HUES48 (cell line): ENCODE measurements at regions not wholly inside any gene's neighbourhood (a gene's known extent, or its start where the extent isn't known, plus 50 kb on each side); places are given as distances from the start of the nearest gene placed in this dataset.

Source experiments
- H3K27ac ChIP-seq: one replicate; pipeline ENCODE4 v1.7.0; 2013; ENCODE audit warnings: low read depth, low read length, inconsistent platforms
- H3K27me3 ChIP-seq: 2 replicates; pipeline ENCODE4 v1.6.1; 2013; ENCODE audit warnings: mild to moderate bottlenecking, low read length; ENCODE audit not compliant: control insufficient read depth, insufficient read depth
- H3K36me3 ChIP-seq: 2 replicates; pipeline ENCODE4 v1.6.1; 2013; ENCODE audit warnings: low read length; ENCODE audit not compliant: control insufficient read depth, insufficient read depth
- H3K4me1 ChIP-seq: 2 replicates; pipeline ENCODE4 v1.6.1; 2013; ENCODE audit warnings: mild to moderate bottlenecking, low read length; ENCODE audit not compliant: control insufficient read depth, insufficient read depth
- H3K4me3 ChIP-seq: 2 replicates; pipeline ENCODE4 v1.5.1; 2013; ENCODE audit warnings: mild to moderate bottlenecking, low read depth, low read length
- H3K9ac ChIP-seq: 2 replicates; pipeline ENCODE4 v1.6.1; 2013; ENCODE audit warnings: mild to moderate bottlenecking, low read depth, low read length, moderate library complexity
- H3K9me3 ChIP-seq: 2 replicates; pipeline ENCODE4 v1.6.1; 2013; ENCODE audit warnings: low read length; ENCODE audit not compliant: control insufficient read depth, insufficient read depth

- H3K27ac ChIP-seq = no peak overlapping the region
- no peaks in the 10 kb centered on the region for H3K4me1 ChIP-seq
- no peaks in the 10 kb centered on the region for H3K9me3 ChIP-seq
- H3K4me3 ChIP-seq = no peak overlapping the region
- H3K36me3 ChIP-seq = no peaks in the 10 kb centered on the region
- H3K27me3 ChIP-seq = no peaks in the 10 kb centered on the region
- no peak overlapping the region for H3K9ac ChIP-seq
Measured at GRCh38 chr13:22189176-22190048, 518.5 kb downstream of the FGF9 start.

- Histone ChIP-seq H3K36me3 (no peaks in the 10 kb centered on the region), H3K4me3 (no peak overlapping the region), H3K27ac (no peak overlapping the region), H3K9ac (no peak overlapping the region), H3K4me1 (peaks cover 3% of the 10 kb centered on the region), H3K9me3 (no peaks in the 10 kb centered on the region), H3K27me3 (no peaks in the 10 kb centered on the region)
Measured at GRCh38 chr13:22193070-22193469, 522.2 kb downstream of the FGF9 start.

GRCh38 chr13:22194106-22194805, 523.4 kb downstream of the FGF9 start:
- no peaks in the 10 kb centered on the region for H3K27me3 ChIP-seq

GRCh38 chr13:22195726-22196125, 524.9 kb downstream of the FGF9 start:
- Histone ChIP-seq H3K4me1 (peaks cover 12% of the 10 kb centered on the region), H3K9ac (no peak overlapping the region), H3K36me3 (no peaks in the 10 kb centered on the region), H3K4me3 (no peak overlapping the region), H3K27ac (no peak overlapping the region), H3K27me3 (no peaks in the 10 kb centered on the region), H3K9me3 (no peaks in the 10 kb centered on the region)

More at GRCh38 chr13:22194106-22194805, 523.4 kb downstream of the FGF9 start:
- Histone ChIP-seq H3K36me3 (no peaks in the 10 kb centered on the region), H3K9me3 (no peaks in the 10 kb centered on the region), H3K27ac (no peak overlapping the region), H3K4me3 (no peak overlapping the region), H3K9ac (no peak overlapping the region), H3K4me1 (peaks cover 12% of the 10 kb centered on the region)

- Histone ChIP-seq H3K4me3 (no peak overlapping the region), H3K9ac (no peak overlapping the region), H3K27ac (no peak overlapping the region), H3K36me3 (no peaks in the 10 kb centered on the region), H3K9me3 (no peaks in the 10 kb centered on the region), H3K27me3 (no peaks in the 10 kb centered on the region), H3K4me1 (peaks cover 12% of the 10 kb centered on the region)
Measured at GRCh38 chr13:22196777-22197176, 525.9 kb downstream of the FGF9 start.

GRCh38 chr13:22198001-22198400, 527.1 kb downstream of the FGF9 start:
- Histone ChIP-seq H3K36me3 (no peaks in the 10 kb centered on the region), H3K4me1 (peaks cover 12% of the 10 kb centered on the region), H3K27ac (no peak overlapping the region), H3K9me3 (no peaks in the 10 kb centered on the region), H3K9ac (no peak overlapping the region), H3K4me3 (no peak overlapping the region), H3K27me3 (no peaks in the 10 kb centered on the region)

GRCh38 chr13:22198641-22199217, 527.9 kb downstream of the FGF9 start:
- H3K9ac ChIP-seq = no peak overlapping the region

GRCh38 chr13:22200440-22200839, 529.6 kb downstream of the FGF9 start:
- H3K9ac ChIP-seq = no peak overlapping the region
- no peaks in the 10 kb centered on the region for H3K27me3 ChIP-seq
- no peak overlapping the region for H3K4me3 ChIP-seq
- H3K9me3 ChIP-seq = no peaks in the 10 kb centered on the region
- no peak overlapping the region for H3K27ac ChIP-seq
- peaks cover 12% of the 10 kb centered on the region for H3K4me1 ChIP-seq
- no peaks in the 10 kb centered on the region for H3K36me3 ChIP-seq

More at GRCh38 chr13:22198641-22199217, 527.9 kb downstream of the FGF9 start:
- Histone ChIP-seq H3K27me3 (no peaks in the 10 kb centered on the region), H3K36me3 (no peaks in the 10 kb centered on the region), H3K4me3 (no peak overlapping the region), H3K27ac (no peak overlapping the region), H3K9me3 (no peaks in the 10 kb centered on the region), H3K4me1 (peaks cover 12% of the 10 kb centered on the region)

- H3K27ac ChIP-seq = no peak overlapping the region
- peaks cover 12% of the 10 kb centered on the region for H3K4me1 ChIP-seq
- no peak overlapping the region for H3K4me3 ChIP-seq
- no peaks in the 10 kb centered on the region for H3K9me3 ChIP-seq
- H3K9ac ChIP-seq = no peak overlapping the region
- no peaks in the 10 kb centered on the region for H3K27me3 ChIP-seq
- no peaks in the 10 kb centered on the region for H3K36me3 ChIP-seq
Measured at GRCh38 chr13:22201375-22201925, 530.6 kb downstream of the FGF9 start.

GRCh38 chr13:22210134-22210930, 539.5 kb downstream of the FGF9 start:
- H3K9me3 ChIP-seq = no peaks in the 10 kb centered on the region
- no peak overlapping the region for H3K9ac ChIP-seq
- no peak overlapping the region for H3K27ac ChIP-seq
- peaks cover 8% of the 10 kb centered on the region; the same call in 1 of the 2 replicates for H3K4me1 ChIP-seq
- H3K36me3 ChIP-seq = no peaks in the 10 kb centered on the region
- no peaks in the 10 kb centered on the region for H3K27me3 ChIP-seq
- H3K4me3 ChIP-seq = no peak overlapping the region
